ENCODE measurements at regions not wholly inside any gene's neighbourhood (a gene's known extent, or its start where the extent isn't known, plus 50 kb on each side); places are given as distances from the start of the nearest gene placed in this dataset.
"Not testable (repeated sequence)": the region's sequence is repeated elsewhere in the genome, so short reads cannot be mapped to it uniquely, and the experiment has no call there.

DNA sequence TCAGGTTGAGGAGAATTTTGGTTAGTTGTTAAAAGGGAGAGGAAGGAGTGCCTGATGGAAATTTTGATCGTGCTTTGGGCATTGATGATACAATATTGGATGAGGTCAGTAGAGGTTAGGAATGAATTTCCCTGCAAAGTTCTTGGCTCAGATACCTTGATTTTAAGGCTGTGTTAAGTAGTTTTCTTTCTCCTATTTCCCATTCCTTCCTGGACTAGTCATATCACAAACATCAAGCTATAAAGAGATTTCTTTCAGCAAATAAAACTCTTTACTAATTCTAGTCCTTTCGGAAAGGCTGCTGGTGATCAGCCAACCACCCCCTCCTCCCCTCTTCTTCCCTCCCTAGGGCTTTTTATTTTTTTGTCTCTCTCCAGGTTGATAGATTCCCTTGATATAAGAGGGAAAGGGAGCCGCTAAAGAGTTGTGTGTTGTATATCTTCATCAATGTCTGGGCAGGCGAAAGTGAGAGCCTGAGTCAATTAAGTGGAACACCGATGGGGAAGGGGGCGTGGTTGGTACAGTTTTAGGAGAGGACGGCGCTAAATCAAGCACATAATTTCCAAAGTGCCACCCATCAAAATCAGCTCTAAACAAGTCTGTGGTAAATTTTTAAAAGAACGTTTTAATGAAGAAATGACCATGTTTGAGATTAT, 100.1 kb upstream of the PLXNA2 start:
- H3K9me3 Mint-ChIP-seq = no peaks in the 10 kb centered on the region
- TF ChIP-seq, protein P1, sequence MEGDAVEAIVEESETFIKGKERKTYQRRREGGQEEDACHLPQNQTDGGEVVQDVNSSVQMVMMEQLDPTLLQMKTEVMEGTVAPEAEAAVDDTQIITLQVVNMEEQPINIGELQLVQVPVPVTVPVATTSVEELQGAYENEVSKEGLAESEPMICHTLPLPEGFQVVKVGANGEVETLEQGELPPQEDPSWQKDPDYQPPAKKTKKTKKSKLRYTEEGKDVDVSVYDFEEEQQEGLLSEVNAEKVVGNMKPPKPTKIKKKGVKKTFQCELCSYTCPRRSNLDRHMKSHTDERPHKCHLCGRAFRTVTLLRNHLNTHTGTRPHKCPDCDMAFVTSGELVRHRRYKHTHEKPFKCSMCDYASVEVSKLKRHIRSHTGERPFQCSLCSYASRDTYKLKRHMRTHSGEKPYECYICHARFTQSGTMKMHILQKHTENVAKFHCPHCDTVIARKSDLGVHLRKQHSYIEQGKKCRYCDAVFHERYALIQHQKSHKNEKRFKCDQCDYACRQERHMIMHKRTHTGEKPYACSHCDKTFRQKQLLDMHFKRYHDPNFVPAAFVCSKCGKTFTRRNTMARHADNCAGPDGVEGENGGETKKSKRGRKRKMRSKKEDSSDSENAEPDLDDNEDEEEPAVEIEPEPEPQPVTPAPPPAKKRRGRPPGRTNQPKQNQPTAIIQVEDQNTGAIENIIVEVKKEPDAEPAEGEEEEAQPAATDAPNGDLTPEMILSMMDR (IDR thresholded peaks at IDR 0.05) = no peak
- intact Hi-C loops (cut with micrococcal nuclease) = no loop called here
- H3K4me1 Mint-ChIP-seq (ENCODE audit: low read depth) = no peaks in the 10 kb centered on the region
- H3K36me3 Mint-ChIP-seq (ENCODE audit: low read depth) = no peaks in the 10 kb centered on the region
- DNase-seq (no peak), ATAC-seq (no peak)
- H3K27ac Mint-ChIP-seq = no peak overlapping the region
- H3K4me3 Mint-ChIP-seq = no peak overlapping the region
- POLR2A ChIA-PET = no interaction called here
- CTCF ChIA-PET = no interaction called here
- peaks cover 13% of the 10 kb centered on the region for H3K27me3 Mint-ChIP-seq

DNA sequence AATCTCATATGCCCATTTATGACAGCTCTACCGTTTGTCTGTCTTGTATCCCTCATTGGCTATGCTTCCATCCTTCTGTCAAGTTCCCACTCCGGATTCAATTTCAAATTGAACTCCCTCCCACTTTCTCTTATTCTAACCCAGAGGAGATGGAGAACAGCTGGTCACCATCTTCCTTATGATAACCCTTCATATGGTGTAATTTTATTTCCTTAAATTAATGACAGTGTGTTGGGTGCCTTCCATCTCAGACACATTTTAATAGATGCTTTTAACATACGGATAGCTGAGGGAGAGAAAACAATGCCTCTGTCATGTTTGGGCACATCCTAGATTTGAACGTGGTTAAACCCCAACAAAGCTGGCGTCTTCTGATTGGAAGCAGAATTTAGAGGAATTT, 103.0 kb upstream of the PLXNA2 start:
- no peak overlapping the region for H3K4me3 Mint-ChIP-seq
- ATAC-seq = no peak
- no peaks in the 10 kb centered on the region for H3K9me3 Mint-ChIP-seq
- no peak for DNase-seq
- H3K27me3 Mint-ChIP-seq = peaks cover 6% of the 10 kb centered on the region
- intact Hi-C loops (cut with micrococcal nuclease) = no loop called here
- no peak overlapping the region for H3K27ac Mint-ChIP-seq
- ChIA-PET POLR2A (interaction anchor here (1.0 kb wide), 1 partner anchor 13 kb away, joined by 3 read pairs; no protein-coding TSS in a partner anchor), CTCF (interaction anchor here (1.5 kb wide), 1 partner anchor 111 kb away, joined by 3 read pairs; no protein-coding TSS in a partner anchor)
- no peaks in the 10 kb centered on the region for H3K36me3 Mint-ChIP-seq (ENCODE audit: low read depth)
- H3K4me1 Mint-ChIP-seq (ENCODE audit: low read depth) = no peaks in the 10 kb centered on the region
- TF ChIP-seq, protein P1 (IDR thresholded peaks at IDR 0.05) = no peak

DNA sequence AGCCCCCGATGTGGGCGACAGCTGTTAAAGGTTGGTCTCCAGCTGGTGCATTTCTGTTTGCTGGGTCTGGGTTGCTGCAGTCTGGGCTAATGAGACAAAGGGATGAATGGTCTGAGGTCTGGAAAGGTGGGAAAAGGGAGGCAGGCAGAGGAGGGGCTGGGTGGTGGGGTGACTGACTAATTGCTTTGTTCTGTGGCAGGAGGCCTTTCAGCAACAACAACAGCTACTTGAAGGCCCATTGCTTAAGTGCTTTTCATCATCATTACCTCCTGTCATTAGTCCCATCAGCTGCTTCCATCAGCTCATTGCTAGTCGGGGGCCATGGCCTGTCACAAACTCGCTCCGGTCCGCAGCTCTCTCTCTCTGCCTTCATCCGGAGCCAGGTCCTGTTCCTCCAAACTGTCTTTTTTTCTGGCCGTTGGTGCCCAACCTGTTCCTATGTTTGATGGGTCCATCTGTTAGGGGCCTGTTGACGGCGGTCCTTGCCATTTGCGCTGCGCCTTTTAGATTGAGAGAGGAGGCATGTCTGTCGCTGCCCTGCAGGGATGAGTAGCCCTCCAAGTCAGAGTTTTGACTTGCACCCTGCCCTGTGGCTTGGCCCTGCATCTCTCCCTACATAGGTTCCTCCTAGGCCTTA, 105.6 kb upstream of the PLXNA2 start:
- ChIA-PET CTCF (no interaction called here), POLR2A (no interaction called here)
- TF ChIP-seq, protein P1 (IDR thresholded peaks at IDR 0.05) = no peak
- no peak overlapping the region for H3K4me3 Mint-ChIP-seq
- H3K36me3 Mint-ChIP-seq (ENCODE audit: low read depth) = no peaks in the 10 kb centered on the region
- no peaks in the 10 kb centered on the region for H3K4me1 Mint-ChIP-seq (ENCODE audit: low read depth)
- ATAC-seq (no peak), DNase-seq (no peak)
- peaks cover 3% of the 10 kb centered on the region for H3K27me3 Mint-ChIP-seq
- H3K9me3 Mint-ChIP-seq = no peaks in the 10 kb centered on the region
- H3K27ac Mint-ChIP-seq = no peak overlapping the region
- intact Hi-C loops (cut with micrococcal nuclease) = no loop called here

DNA sequence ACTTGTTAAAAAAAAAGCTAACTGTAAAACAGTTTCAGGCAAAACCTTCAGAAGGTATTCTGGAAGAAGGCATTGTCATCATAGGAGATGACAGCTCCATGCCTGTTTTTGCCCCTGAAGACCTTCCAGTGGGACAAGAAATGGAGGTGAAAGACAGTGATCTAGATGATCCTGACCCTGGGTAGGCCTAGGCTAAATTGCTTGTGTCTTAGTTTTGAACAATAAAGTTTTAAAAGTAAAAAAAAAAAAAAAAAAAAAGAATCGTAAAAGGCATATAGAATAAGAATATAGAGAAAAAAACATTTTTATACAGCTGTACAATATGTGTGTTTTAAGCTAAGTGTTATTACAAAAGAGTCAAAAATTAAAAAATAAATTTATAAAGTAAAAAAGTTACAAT, 106.6 kb upstream of the PLXNA2 start:
- Mint-ChIP-seq H3K4me1 (ENCODE audit: low read depth) (no peaks in the 10 kb centered on the region), H3K27me3 (peaks cover 3% of the 10 kb centered on the region), H3K36me3 (ENCODE audit: low read depth) (no peaks in the 10 kb centered on the region), H3K9me3 (no peaks in the 10 kb centered on the region), H3K27ac (no peak overlapping the region), H3K4me3 (no peak overlapping the region)
- CTCF ChIA-PET = no interaction called here
- no peak for ATAC-seq
- no peak for DNase-seq
- POLR2A ChIA-PET = no interaction called here
- intact Hi-C loops (cut with micrococcal nuclease) = no loop called here
- TF ChIP-seq, protein P1 (IDR thresholded peaks at IDR 0.05) = no peak

DNA sequence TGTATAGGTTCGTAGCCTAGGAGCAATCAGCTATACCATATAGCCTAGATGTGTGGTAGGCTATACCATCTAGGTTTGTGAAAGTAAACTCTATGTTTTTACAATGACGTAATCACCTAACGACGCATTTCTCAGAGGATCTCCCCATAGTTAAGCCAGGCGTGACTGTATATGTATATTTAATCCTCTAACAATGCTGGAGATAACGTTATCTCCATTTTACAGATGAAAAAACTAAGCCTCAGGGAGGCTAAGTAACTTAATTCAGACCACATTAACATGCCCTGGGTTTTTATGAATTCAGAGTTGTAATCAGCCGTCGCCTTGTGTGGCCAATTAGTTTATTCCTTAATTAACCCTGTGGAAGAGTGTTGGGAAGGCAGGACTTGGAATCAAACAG, 107.7 kb upstream of the PLXNA2 start:
- Mint-ChIP-seq H3K27ac (no peak overlapping the region), H3K36me3 (ENCODE audit: low read depth) (no peaks in the 10 kb centered on the region), H3K9me3 (no peaks in the 10 kb centered on the region), H3K4me1 (ENCODE audit: low read depth) (no peaks in the 10 kb centered on the region), H3K27me3 (peaks cover 1% of the 10 kb centered on the region), H3K4me3 (no peak overlapping the region)
- POLR2A ChIA-PET = no interaction called here
- ATAC-seq (no peak), DNase-seq (no peak)
- TF ChIP-seq, protein P1 (IDR thresholded peaks at IDR 0.05) = no peak
- intact Hi-C loops (cut with micrococcal nuclease) = no loop called here
- CTCF ChIA-PET = no interaction called here

DNA sequence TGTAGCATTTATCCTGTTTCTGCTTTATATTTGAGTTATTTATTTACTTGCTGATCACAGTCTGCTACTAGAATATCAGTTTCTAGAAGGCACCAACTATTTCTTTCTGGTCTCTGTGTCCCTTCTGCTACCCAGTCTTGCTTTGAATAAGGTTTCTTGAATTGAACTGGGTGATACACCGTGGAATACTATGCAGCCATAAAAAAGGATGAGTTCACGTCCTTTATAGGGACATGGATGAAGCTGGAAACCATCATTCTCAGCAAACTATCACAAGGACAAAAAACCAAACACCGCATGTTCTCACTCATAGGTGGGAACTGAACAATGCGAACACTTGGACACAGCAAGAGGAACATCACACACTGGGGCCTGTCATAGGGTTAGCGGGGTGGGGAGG, 109.6 kb upstream of the PLXNA2 start:
- DNase-seq; H3K9me3 Mint-ChIP-seq; ATAC-seq; H3K36me3 Mint-ChIP-seq (ENCODE audit: low read depth); H3K4me1 Mint-ChIP-seq (ENCODE audit: low read depth); H3K4me3 Mint-ChIP-seq; H3K27me3 Mint-ChIP-seq; intact Hi-C loops (cut with micrococcal nuclease); H3K27ac Mint-ChIP-seq: not testable (repeated sequence)
- CTCF ChIA-PET = interaction anchor here (1.0 kb wide), 1 partner anchor 14 kb away, joined by 3 read pairs; no protein-coding TSS in a partner anchor
- POLR2A ChIA-PET = interaction anchor here (0.5 to 1.3 kb wide), 2 partner anchors 27 to 31 kb away, joined by 3 read pairs; no protein-coding TSS in a partner anchor
